ENCODE measurements at regions not wholly inside any gene's neighbourhood (a gene's known extent, or its start where the extent isn't known, plus 50 kb on each side); places are given as distances from the start of the nearest gene placed in this dataset.

GRCh38 chr12:89189448-89189847 is 162.9 kb downstream of the DUSP6 start:
- Histone ChIP-seq H3K36me3 (ENCODE audit: low read depth, missing control alignments) (no peaks in the 10 kb centered on the region), H3K9me3 (no peaks in the 10 kb centered on the region), H3K27ac (no peak overlapping the region), H3K4me1 (no peaks in the 10 kb centered on the region), H3K4me3 (no peak overlapping the region), H3K27me3 (no peaks in the 10 kb centered on the region)
- intact Hi-C loops (cut with DNase I; ENCODE audit: low total_unique reads), result no loop called here
- TF ChIP-seq POLR2A (IDR thresholded peaks at IDR 0.05) (no peak), CTCF (IDR thresholded peaks at IDR 0.05) (no peak)
- WGBS, 2 donors, result 93% methylated on average over 1 of the region's 1 CpG
- no peak for DNase-seq

GRCh38 chr12:89187507-89187906 is 164.8 kb downstream of the DUSP6 start:
- intact Hi-C loops (cut with DNase I; ENCODE audit: low total_unique reads), result no loop called here
- H3K36me3 ChIP-seq (ENCODE audit: low read depth, missing control alignments), result no peaks in the 10 kb centered on the region
- no peaks in the 10 kb centered on the region for H3K27me3 ChIP-seq
- H3K27ac ChIP-seq, result no peak overlapping the region
- no peak overlapping the region for H3K4me3 ChIP-seq
- H3K9me3 ChIP-seq, result no peaks in the 10 kb centered on the region
- DNase-seq, result no peak
- H3K4me1 ChIP-seq, result no peaks in the 10 kb centered on the region
- TF ChIP-seq POLR2A (IDR thresholded peaks at IDR 0.05) (no peak), CTCF (IDR thresholded peaks at IDR 0.05) (no peak)

DNA sequence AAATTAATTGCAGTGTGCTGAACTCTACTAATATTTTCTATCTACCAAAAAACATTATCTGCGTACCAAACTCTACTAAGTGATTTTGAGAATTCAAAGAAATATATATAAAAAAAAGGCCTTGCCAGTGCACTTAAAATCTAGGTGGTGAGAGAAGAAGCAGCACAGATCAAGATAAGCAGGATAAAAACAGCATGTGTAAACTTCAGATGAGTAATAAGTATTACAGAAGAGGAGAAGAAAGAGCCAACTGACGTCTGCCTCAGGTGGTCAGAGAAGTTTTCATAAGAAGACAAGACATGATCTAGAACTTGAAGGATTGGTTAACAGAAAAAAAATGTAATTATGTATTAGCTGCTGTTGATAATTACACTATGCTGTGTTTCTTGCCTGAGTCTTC is 166.4 kb downstream of the DUSP6 start:
- intact Hi-C loops (cut with DNase I; ENCODE audit: low total_unique reads), result no loop called here
- Histone ChIP-seq H3K4me1 (no peaks in the 10 kb centered on the region), H3K27me3 (no peaks in the 10 kb centered on the region), H3K36me3 (ENCODE audit: low read depth, missing control alignments) (no peaks in the 10 kb centered on the region), H3K9me3 (no peaks in the 10 kb centered on the region), H3K27ac (no peak overlapping the region), H3K4me3 (no peak overlapping the region)
- DNase-seq, result no peak
- WGBS, 2 donors, result 86 to 91% methylated on average over 2 of the region's 2 CpGs
- TF ChIP-seq CTCF (IDR thresholded peaks at IDR 0.05) (no peak), POLR2A (IDR thresholded peaks at IDR 0.05) (no peak)

DNA sequence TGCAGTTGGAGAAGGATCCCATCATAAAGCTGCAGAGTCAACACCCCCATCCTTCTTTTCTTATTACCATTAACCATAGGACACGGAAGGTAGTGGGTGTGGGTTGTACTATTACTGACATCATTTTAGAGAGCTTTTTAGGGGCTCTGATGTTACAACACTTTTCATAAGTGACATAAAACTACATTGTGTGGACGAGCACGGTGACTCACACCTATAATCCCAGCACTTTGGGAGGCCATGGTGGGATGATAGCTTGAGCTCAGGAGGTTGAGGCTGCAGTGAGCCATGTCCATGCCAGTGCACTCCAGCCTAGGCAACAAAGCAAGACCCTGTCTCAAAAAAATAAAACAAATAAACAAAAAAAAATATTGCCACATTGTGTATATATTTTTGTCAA is 167.1 kb downstream of the DUSP6 start:
- H3K4me1 ChIP-seq, result no peaks in the 10 kb centered on the region
- no peak overlapping the region for H3K27ac ChIP-seq
- no peaks in the 10 kb centered on the region for H3K9me3 ChIP-seq
- no peak for DNase-seq
- intact Hi-C loops (cut with DNase I; ENCODE audit: low total_unique reads), result no loop called here
- no peaks in the 10 kb centered on the region for H3K36me3 ChIP-seq (ENCODE audit: low read depth, missing control alignments)
- H3K4me3 ChIP-seq, result no peak overlapping the region
- H3K27me3 ChIP-seq, result no peaks in the 10 kb centered on the region
- TF ChIP-seq CTCF (IDR thresholded peaks at IDR 0.05), result no peak
- no peak for TF ChIP-seq POLR2A (IDR thresholded peaks at IDR 0.05)
- WGBS, 2 donors, result 91 to 98% methylated on average over 3 of the region's 3 CpGs

- H3K27ac ChIP-seq, result no peak overlapping the region
- no peak overlapping the region for H3K4me3 ChIP-seq
- H3K9me3 ChIP-seq, result no peaks in the 10 kb centered on the region
- intact Hi-C loops (cut with DNase I; ENCODE audit: low total_unique reads), result no loop called here
- no peaks in the 10 kb centered on the region for H3K4me1 ChIP-seq
- WGBS, 2 donors, result 86 to 90% methylated on average over 2 of the region's 2 CpGs
- H3K27me3 ChIP-seq, result no peaks in the 10 kb centered on the region
- no peaks in the 10 kb centered on the region for H3K36me3 ChIP-seq (ENCODE audit: low read depth, missing control alignments)
- DNase-seq, result no peak
- TF ChIP-seq CTCF (IDR thresholded peaks at IDR 0.05) (no peak), POLR2A (IDR thresholded peaks at IDR 0.05) (no peak)
Observed at GRCh38 chr12:89183985-89184435, 168.3 kb downstream of the DUSP6 start.
